ENCODE measurements at regions not wholly inside any gene's neighbourhood (a gene's known extent, or its start where the extent isn't known, plus 50 kb on each side); places are given as distances from the start of the nearest gene placed in this dataset.

- DNase-seq (ENCODE audit: low read depth in 1 of 2, low spot score in 2 of 2), result no peak
- WGBS, 2 experiments (ENCODE audit: extremely low coverage in 1 of 2, insufficient coverage in 1 of 2, insufficient read length in 1 of 2, insufficient replicate concordance in 2 of 2, low coverage in 1 of 2, low lambda C conversion rate in 2 of 2, missing lambda C conversion rate in 1 of 2), result 93% methylated on average over 2 of the region's 2 CpGs; no CpG with 5 or more reads in 1 of the 2 experiments
- ChIA-PET POLR2A (ENCODE audit: partially characterized antibody) (no interaction called here), CTCF (ENCODE audit: partially characterized antibody) (interaction anchor here (0.6 to 2.4 kb wide), 5 partner anchors 13 to 551 kb away, joined by 3 to 12 read pairs (median 4); no protein-coding TSS in a partner anchor)
- Histone ChIP-seq H2BK120ac (replicated peaks; ENCODE audit: low read depth, low read length) (no peak overlapping the region), H2BK15ac (ENCODE audit: low read length) (no peak overlapping the region), H3K79me2 (ENCODE audit: control insufficient read depth in 1 of 2, insufficient read depth in 2 of 2, low read length in 2 of 2) (no peaks in the 10 kb centered on the region), H3K56ac (replicated peaks; ENCODE audit: insufficient read length, low read depth, low read length) (no peak overlapping the region), H3K23ac (ENCODE audit: insufficient read length) (no peak overlapping the region), H4K20me1 (replicated peaks in 1 of 2; ENCODE audit: control insufficient read depth in 1 of 2, insufficient read depth in 2 of 2, low read length in 2 of 2) (no peaks in the 10 kb centered on the region), H2BK5ac (ENCODE audit: low read depth, low read length) (no peak overlapping the region), H3K23me2 (ENCODE audit: low read depth, low read length) (no peaks in the 10 kb centered on the region), H4K91ac (replicated peaks; ENCODE audit: insufficient read length, low read length) (no peak overlapping the region), H2BK12ac (ENCODE audit: low read depth, low read length) (no peak overlapping the region), H3K4me1 (replicated peaks in 1 of 4; ENCODE audit: control insufficient read depth in 3 of 4, insufficient read depth in 4 of 4, low read length in 3 of 4) (peaks cover 0 to 5% (median 1%) of the 10 kb centered on the region in 4 experiments; a peak in 1 of 7 replicates), H3K4me2 (ENCODE audit: insufficient read depth in 1 of 2, low read depth in 2 of 2, low read length in 2 of 2) (no peak overlapping the region), H4K5ac (ENCODE audit: insufficient read length, low read depth, low read length) (no peak overlapping the region), H3K79me1 (ENCODE audit: low read depth, low read length) (no peaks in the 10 kb centered on the region), H3K18ac (ENCODE audit: extremely low read depth, low read length) (no peak overlapping the region), H3K27ac (ENCODE audit: low read depth, low read length) (no peak overlapping the region), H2AFZ (ENCODE audit: low read length) (no peak overlapping the region), H3K27me3 (replicated peaks in 1 of 4; ENCODE audit: control insufficient read depth in 3 of 4, extremely low read depth in 1 of 4, insufficient read depth in 3 of 4, low read length in 3 of 4) (no peaks in the 10 kb centered on the region), H3K9me3 (ENCODE audit: insufficient read depth in 2 of 2, low read depth in 1 of 2, low read length in 1 of 2) (peaks cover 0 to 7% of the 10 kb centered on the region in 2 experiments; a peak in 1 of 4 replicates), H3K4me3 (ENCODE audit: extremely low read depth in 1 of 4, insufficient read depth in 2 of 4, low read depth in 3 of 4, low read length in 4 of 4) (no peak overlapping the region), H3K9ac (replicated peaks in 1 of 4; ENCODE audit: extremely low read depth in 1 of 4, low read depth in 3 of 4, low read length in 3 of 4) (no peak overlapping the region), H2BK20ac (ENCODE audit: low read length) (no peak overlapping the region), H2AK5ac (ENCODE audit: low read depth, low read length) (no peak overlapping the region), H3K14ac (ENCODE audit: insufficient read length) (no peak overlapping the region), H3K36me3 (ENCODE audit: control insufficient read depth in 2 of 4, insufficient read depth in 4 of 4, low read length in 3 of 4) (no peaks in the 10 kb centered on the region; a peak in 1 of 8 replicates), H3K4ac (replicated peaks; ENCODE audit: insufficient read length, low read depth, low read length) (no peak overlapping the region), H4K8ac (ENCODE audit: extremely low read depth, insufficient read depth, low read length) (no peak overlapping the region)
- no peak for TF ChIP-seq FOSL1 (IDR thresholded peaks at IDR 0.05; ENCODE audit: insufficient read depth, low read depth, low read length)
- TF ChIP-seq POLR2A (IDR thresholded peaks at IDR 0.05; ENCODE audit: control extremely low read depth in 1 of 2, low read depth in 2 of 2, low read length in 2 of 2), result no peak
- no peak for FAIRE-seq
Measured at GRCh38 chr3:193116871-193117270, 124.2 kb upstream of the PLAAT1 start.
